ENCODE measurements at regions not wholly inside any gene's neighbourhood (a gene's known extent, or its start where the extent isn't known, plus 50 kb on each side); places are given as distances from the start of the nearest gene placed in this dataset.

DNA sequence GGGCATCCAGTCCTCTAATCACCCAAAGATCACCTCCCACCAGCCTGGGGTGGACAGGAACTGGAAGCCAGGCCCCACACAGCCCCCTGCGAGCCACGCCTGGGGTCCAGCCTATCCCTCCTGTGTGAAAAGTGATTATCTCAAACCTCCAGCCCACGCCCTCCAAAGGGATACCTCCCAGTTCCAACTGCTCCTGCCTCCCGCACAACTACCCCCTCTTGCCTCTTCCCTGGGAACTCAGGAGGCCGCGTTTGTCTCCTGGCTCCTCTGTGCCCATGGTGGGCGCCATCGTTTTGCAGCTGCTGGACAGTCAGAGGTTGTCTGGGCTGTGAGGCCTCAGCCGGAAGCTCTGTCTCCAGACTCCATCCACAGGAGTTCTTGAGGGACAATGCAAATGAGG lies 305.9 kb downstream of the AJAP1 start:
- ATAC-seq (no peak), DNase-seq (no peak)
- Histone ChIP-seq H3K4me2 (ENCODE audit: low read length) (no peak overlapping the region), H3K27ac (ENCODE audit: low read length) (no peak overlapping the region), H3K9ac (ENCODE audit: low read length) (no peak overlapping the region), H4K20me1 (ENCODE audit: low read length) (no peaks in the 10 kb centered on the region), H3K79me2 (ENCODE audit: low read length) (no peaks in the 10 kb centered on the region), H3K4me3 (ENCODE audit: low read length) (no peak overlapping the region), H3K36me3 (ENCODE audit: low read depth, low read length) (no peaks in the 10 kb centered on the region), H3K9me2 (replicated peaks; ENCODE audit: low read length) (no peaks in the 10 kb centered on the region), H3K27me3 (ENCODE audit: low read length) (no peaks in the 10 kb centered on the region), H3K9me3 (ENCODE audit: low read length) (peaks cover 23% of the 10 kb centered on the region), H3F3A (ENCODE audit: low read length, unreplicated experiment) (no peaks in the 10 kb centered on the region), H3K4me1 (ENCODE audit: insufficient read depth, low read length) (no peaks in the 10 kb centered on the region), H2AFZ (ENCODE audit: low read length) (no peak overlapping the region)
- intact Hi-C loops (cut with micrococcal nuclease): no loop called here
- POLR2A ChIA-PET (ENCODE audit: unreplicated experiment): no interaction called here
- no TSS peak for BruUV-seq (replicated peaks)
- TF ChIP-seq, protein P1, sequence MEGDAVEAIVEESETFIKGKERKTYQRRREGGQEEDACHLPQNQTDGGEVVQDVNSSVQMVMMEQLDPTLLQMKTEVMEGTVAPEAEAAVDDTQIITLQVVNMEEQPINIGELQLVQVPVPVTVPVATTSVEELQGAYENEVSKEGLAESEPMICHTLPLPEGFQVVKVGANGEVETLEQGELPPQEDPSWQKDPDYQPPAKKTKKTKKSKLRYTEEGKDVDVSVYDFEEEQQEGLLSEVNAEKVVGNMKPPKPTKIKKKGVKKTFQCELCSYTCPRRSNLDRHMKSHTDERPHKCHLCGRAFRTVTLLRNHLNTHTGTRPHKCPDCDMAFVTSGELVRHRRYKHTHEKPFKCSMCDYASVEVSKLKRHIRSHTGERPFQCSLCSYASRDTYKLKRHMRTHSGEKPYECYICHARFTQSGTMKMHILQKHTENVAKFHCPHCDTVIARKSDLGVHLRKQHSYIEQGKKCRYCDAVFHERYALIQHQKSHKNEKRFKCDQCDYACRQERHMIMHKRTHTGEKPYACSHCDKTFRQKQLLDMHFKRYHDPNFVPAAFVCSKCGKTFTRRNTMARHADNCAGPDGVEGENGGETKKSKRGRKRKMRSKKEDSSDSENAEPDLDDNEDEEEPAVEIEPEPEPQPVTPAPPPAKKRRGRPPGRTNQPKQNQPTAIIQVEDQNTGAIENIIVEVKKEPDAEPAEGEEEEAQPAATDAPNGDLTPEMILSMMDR (conservative IDR thresholded peaks at IDR 0.05; ENCODE audit: low read depth, low read length): no peak
- no peak for TF ChIP-seq EZH2phosphoT487 (IDR thresholded peaks at IDR 0.05; ENCODE audit: borderline replicate concordance, low read length)
- no peak for TF ChIP-seq EZH2 (IDR thresholded peaks at IDR 0.05; ENCODE audit: low read length, unreplicated experiment)
- CTCF ChIA-PET: no interaction called here

DNA sequence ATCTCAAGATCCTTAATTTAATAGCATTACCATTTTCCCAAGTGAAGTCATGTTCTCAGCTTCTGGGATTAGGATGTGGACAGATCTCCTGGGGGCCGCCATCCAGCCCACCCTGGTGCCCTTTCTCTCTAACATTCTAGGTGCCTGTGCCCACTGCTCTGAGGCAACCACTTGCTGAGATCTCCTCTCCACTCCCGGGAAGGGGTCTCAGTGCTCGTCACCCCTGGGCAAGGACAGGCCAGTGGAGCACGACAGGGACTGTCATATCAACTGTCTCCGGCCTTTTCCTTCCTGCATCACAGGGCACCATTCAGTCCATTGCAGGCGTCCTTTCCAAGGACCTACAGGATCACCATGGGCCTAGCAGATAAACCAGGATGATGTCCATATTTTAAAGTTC lies 304.8 kb downstream of the AJAP1 start:
- Histone ChIP-seq H3K9me3 (ENCODE audit: low read length) (peaks cover 27% of the 10 kb centered on the region), H3K27ac (ENCODE audit: low read length) (no peak overlapping the region), H3F3A (ENCODE audit: low read length, unreplicated experiment) (no peaks in the 10 kb centered on the region), H3K9ac (ENCODE audit: low read length) (no peak overlapping the region), H3K4me2 (ENCODE audit: low read length) (no peak overlapping the region), H3K9me2 (replicated peaks; ENCODE audit: low read length) (no peaks in the 10 kb centered on the region), H3K36me3 (ENCODE audit: low read depth, low read length) (no peaks in the 10 kb centered on the region), H3K4me1 (ENCODE audit: insufficient read depth, low read length) (no peaks in the 10 kb centered on the region), H3K4me3 (ENCODE audit: low read length) (no peak overlapping the region), H3K27me3 (ENCODE audit: low read length) (no peaks in the 10 kb centered on the region), H4K20me1 (ENCODE audit: low read length) (no peaks in the 10 kb centered on the region), H2AFZ (ENCODE audit: low read length) (no peak overlapping the region), H3K79me2 (ENCODE audit: low read length) (no peaks in the 10 kb centered on the region)
- BruUV-seq (replicated peaks): no TSS peak
- POLR2A ChIA-PET (ENCODE audit: unreplicated experiment): no interaction called here
- ATAC-seq (no peak), DNase-seq (no peak)
- TF ChIP-seq, protein P1 (conservative IDR thresholded peaks at IDR 0.05; ENCODE audit: low read depth, low read length): no peak
- no peak for TF ChIP-seq EZH2phosphoT487 (IDR thresholded peaks at IDR 0.05; ENCODE audit: borderline replicate concordance, low read length)
- TF ChIP-seq EZH2 (IDR thresholded peaks at IDR 0.05; ENCODE audit: low read length, unreplicated experiment): no peak
- intact Hi-C loops (cut with micrococcal nuclease): no loop called here
- CTCF ChIA-PET: no interaction called here

DNA sequence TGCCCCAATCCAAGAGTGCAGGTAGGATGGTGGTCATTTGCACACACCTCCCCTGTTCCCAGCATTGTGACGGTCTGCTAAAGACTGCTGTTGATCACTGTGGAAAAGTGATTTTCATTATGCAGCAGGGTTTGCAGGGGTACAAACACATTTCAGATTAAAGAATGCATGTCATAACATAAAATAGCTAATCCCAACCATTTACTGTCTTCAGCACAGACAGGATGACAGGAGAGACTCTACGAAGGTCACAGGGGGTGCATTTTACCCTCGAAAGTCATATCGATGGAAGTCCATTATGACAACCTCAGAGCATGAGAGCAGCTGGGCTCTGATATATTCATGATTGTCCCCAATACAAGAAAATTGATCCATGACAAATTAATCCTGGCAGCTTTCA lies 302.6 kb downstream of the AJAP1 start:
- intact Hi-C loops (cut with micrococcal nuclease): no loop called here
- ChIA-PET CTCF (no interaction called here), POLR2A (ENCODE audit: unreplicated experiment) (no interaction called here)
- H3K79me2 ChIP-seq (ENCODE audit: low read length): no peaks in the 10 kb centered on the region
- H4K20me1 ChIP-seq (ENCODE audit: low read length): no peaks in the 10 kb centered on the region
- no peak overlapping the region for H3K9ac ChIP-seq (ENCODE audit: low read length)
- no peak overlapping the region for H2AFZ ChIP-seq (ENCODE audit: low read length)
- H3K9me3 ChIP-seq (ENCODE audit: low read length): peaks cover 43% of the 10 kb centered on the region
- no peaks in the 10 kb centered on the region for H3K4me1 ChIP-seq (ENCODE audit: insufficient read depth, low read length)
- H3K9me2 ChIP-seq (replicated peaks; ENCODE audit: low read length): no peaks in the 10 kb centered on the region
- no peaks in the 10 kb centered on the region for H3F3A ChIP-seq (ENCODE audit: low read length, unreplicated experiment)
- H3K27me3 ChIP-seq (ENCODE audit: low read length): no peaks in the 10 kb centered on the region
- H3K4me3 ChIP-seq (ENCODE audit: low read length): no peak overlapping the region
- H3K27ac ChIP-seq (ENCODE audit: low read length): no peak overlapping the region
- no peak for DNase-seq
- H3K36me3 ChIP-seq (ENCODE audit: low read depth, low read length): no peaks in the 10 kb centered on the region
- no peak for ATAC-seq
- TF ChIP-seq EZH2phosphoT487 (IDR thresholded peaks at IDR 0.05; ENCODE audit: borderline replicate concordance, low read length) (no peak), EZH2 (IDR thresholded peaks at IDR 0.05; ENCODE audit: low read length, unreplicated experiment) (no peak)
- TF ChIP-seq, protein P1 (conservative IDR thresholded peaks at IDR 0.05; ENCODE audit: low read depth, low read length): no peak
- no peak overlapping the region for H3K4me2 ChIP-seq (ENCODE audit: low read length)
- BruUV-seq (replicated peaks): no TSS peak
